SK-N-SH treated with all-trans-retinoic acid at 6 μM for 48 hours (cell line): ENCODE measurements at regions not wholly inside any gene's neighbourhood (a gene's known extent, or its start where the extent isn't known, plus 50 kb on each side); places are given as distances from the start of the nearest gene placed in this dataset.

ENCODE experiments used
- ATAC-seq: fragments of 200-7000 bp; cut with Tn5 transposase; 3 replicates; pipeline ENCODE4 v1.9.1; 2020; ENCODE audit warnings: mild to moderate bottlenecking, moderate library complexity
- ARNTL ChIP-seq: fragments of 450-650 bp; formaldehyde crosslinking; IDR thresholded peaks from 2 replicates; pipeline ENCODE4 v1.5.0; 2020; ENCODE audit warnings: low read depth, mild to moderate bottlenecking, moderate library complexity, borderline replicate concordance
- BACH2 ChIP-seq: fragments of 250-450 bp; sonication (Bioruptor Pico); IDR thresholded peaks from 2 replicates; pipeline ENCODE4 v1.9.0; 2021; ENCODE audit warnings: mild to moderate bottlenecking, borderline replicate concordance
- CSDC2 ChIP-seq: fragments of 250-450 bp; sonication (Bioruptor Pico); IDR thresholded peaks from 2 replicates; pipeline ENCODE4 v1.5.0; 2020; ENCODE audit warnings: mild to moderate bottlenecking, moderate library complexity
- GLIS3 ChIP-seq: fragments of 250-450 bp; sonication (Bioruptor Pico); IDR thresholded peaks from 2 replicates; pipeline ENCODE4 v1.5.0; 2020; ENCODE audit warnings: mild to moderate bottlenecking, moderate library complexity
- ISL1 ChIP-seq: fragments of 250-450 bp; sonication (Bioruptor Pico); IDR thresholded peaks from 2 replicates; pipeline ENCODE4 v2.1.2; 2022; ENCODE audit warnings: mild to moderate bottlenecking, moderate library complexity
- OSR1 ChIP-seq: fragments of 250-450 bp; sonication (Bioruptor Pico); IDR thresholded peaks from 2 replicates; pipeline ENCODE4 v1.8.0; 2022; ENCODE audit warnings: moderate library complexity, mild to moderate bottlenecking, inconsistent platforms
- PPARA ChIP-seq: fragments of 250-450 bp; sonication (Bioruptor Pico); IDR thresholded peaks from 2 replicates; pipeline ENCODE4 v1.5.0; 2020; ENCODE audit warnings: mild to moderate bottlenecking, borderline replicate concordance
- RARB ChIP-seq: fragments of 250-450 bp; sonication (Bioruptor Pico); IDR thresholded peaks from 2 replicates; pipeline ENCODE4 v1.8.0; 2021; ENCODE audit warnings: mild to moderate bottlenecking, moderate library complexity
- SNAI2 ChIP-seq: fragments of 250-450 bp; sonication (Bioruptor Pico); IDR thresholded peaks from 2 replicates; pipeline ENCODE4 v1.5.0; 2020; ENCODE audit warnings: mild to moderate bottlenecking, moderate library complexity
- TCF4 ChIP-seq: fragments of 250-450 bp; sonication (Bioruptor Pico); IDR thresholded peaks from 2 replicates; pipeline ENCODE4 v1.8.0; 2021; ENCODE audit warnings: mild to moderate bottlenecking, moderate library complexity, borderline replicate concordance
- TOX ChIP-seq: fragments of 250-450 bp; sonication (Bioruptor Pico); IDR thresholded peaks from 2 replicates; pipeline ENCODE4 v1.8.0; 2021; ENCODE audit warnings: mild to moderate bottlenecking, moderate library complexity, borderline replicate concordance
- ZC3H10 ChIP-seq: fragments of 250-450 bp; sonication (Bioruptor Pico); IDR thresholded peaks from 2 replicates; pipeline ENCODE4 v1.5.1; 2021; ENCODE audit warnings: mild to moderate bottlenecking, moderate library complexity
- ZFP3 ChIP-seq: fragments of 250-450 bp; sonication (Bioruptor Pico); IDR thresholded peaks from 2 replicates; pipeline ENCODE4 v1.5.0; 2020; ENCODE audit warnings: mild to moderate bottlenecking, moderate library complexity
- ZNF70 ChIP-seq: fragments of 450-650 bp; formaldehyde crosslinking; IDR thresholded peaks from 2 replicates; pipeline ENCODE4 v1.5.0; 2020; ENCODE audit warnings: mild to moderate bottlenecking, moderate library complexity
- ZNF8 ChIP-seq: fragments of 450-650 bp; formaldehyde crosslinking; IDR thresholded peaks from 2 replicates; pipeline ENCODE4 v1.5.0; 2020; ENCODE audit warnings: mild to moderate bottlenecking, moderate library complexity
- TF ChIP-seq, protein P1 (sequence below): fragments of 250-450 bp; sonication (Bioruptor Pico); IDR thresholded peaks from 2 replicates; pipeline ENCODE4 v1.8.0; 2021; ENCODE audit warnings: low read depth, mild to moderate bottlenecking, moderate library complexity, borderline replicate concordance
- TF ChIP-seq, protein P2 (sequence below): fragments of 250-450 bp; sonication (Bioruptor Pico); IDR thresholded peaks from 2 replicates; pipeline ENCODE4 v1.5.1; 2021; ENCODE audit warnings: mild to moderate bottlenecking, moderate library complexity
- TF ChIP-seq, protein P3 (sequence below): fragments of 250-450 bp; sonication (Bioruptor Pico); IDR thresholded peaks from 2 replicates; pipeline ENCODE4 v1.8.0; 2020; ENCODE audit warnings: mild to moderate bottlenecking, moderate library complexity, borderline replicate concordance
- TF ChIP-seq, protein P4 (sequence below): fragments of 250-450 bp; sonication (Bioruptor Pico); IDR thresholded peaks from 2 replicates; pipeline ENCODE4 v1.5.0; 2020; ENCODE audit warnings: mild to moderate bottlenecking, moderate library complexity
- TF ChIP-seq, protein P5 (sequence below): fragments of 250-450 bp; sonication (Bioruptor Pico); IDR thresholded peaks from 2 replicates; pipeline ENCODE4 v1.5.1; 2020; ENCODE audit warnings: low read depth, mild to moderate bottlenecking, moderate library complexity

DNA sequence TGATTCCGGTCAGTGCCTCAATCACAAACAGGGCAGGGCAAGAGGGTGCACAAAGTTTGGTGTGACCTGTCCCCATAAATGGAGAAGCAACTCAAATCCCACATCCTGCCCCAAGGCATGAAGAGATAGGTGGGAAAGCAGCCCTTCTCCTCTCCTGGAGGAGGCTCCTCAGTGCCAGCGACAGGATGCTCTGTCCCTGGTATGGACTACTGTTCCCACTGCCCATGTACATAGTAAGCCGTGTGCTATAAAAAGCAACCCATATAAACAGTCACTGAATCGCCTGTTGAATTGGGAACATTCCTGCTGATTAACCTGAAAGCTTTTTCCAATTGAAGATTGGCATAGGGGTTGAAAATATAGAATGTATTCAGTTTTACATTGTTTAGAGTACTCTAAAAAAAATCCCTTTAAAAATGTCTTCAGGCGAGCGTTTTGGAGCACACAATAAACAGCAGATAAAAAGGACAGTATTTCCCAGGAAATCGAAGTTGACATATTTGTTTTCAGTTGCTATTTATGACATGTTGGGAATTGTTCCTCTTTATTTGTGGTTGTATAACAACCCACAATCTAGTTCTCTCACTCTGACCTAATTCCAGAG, 513.9 kb downstream of the DIRAS2 start (continued):
- no peak for TF ChIP-seq RARB
- no peak for TF ChIP-seq TOX (CRISPR knock-in tag)
- TF ChIP-seq, protein P1, sequence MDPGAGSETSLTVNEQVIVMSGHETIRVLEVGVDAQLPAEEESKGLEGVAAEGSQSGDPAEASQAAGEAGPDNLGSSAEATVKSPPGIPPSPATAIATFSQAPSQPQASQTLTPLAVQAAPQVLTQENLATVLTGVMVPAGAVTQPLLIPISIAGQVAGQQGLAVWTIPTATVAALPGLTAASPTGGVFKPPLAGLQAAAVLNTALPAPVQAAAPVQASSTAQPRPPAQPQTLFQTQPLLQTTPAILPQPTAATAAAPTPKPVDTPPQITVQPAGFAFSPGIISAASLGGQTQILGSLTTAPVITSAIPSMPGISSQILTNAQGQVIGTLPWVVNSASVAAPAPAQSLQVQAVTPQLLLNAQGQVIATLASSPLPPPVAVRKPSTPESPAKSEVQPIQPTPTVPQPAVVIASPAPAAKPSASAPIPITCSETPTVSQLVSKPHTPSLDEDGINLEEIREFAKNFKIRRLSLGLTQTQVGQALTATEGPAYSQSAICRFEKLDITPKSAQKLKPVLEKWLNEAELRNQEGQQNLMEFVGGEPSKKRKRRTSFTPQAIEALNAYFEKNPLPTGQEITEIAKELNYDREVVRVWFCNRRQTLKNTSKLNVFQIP (CRISPR knock-in tag) = no peak
- TF ChIP-seq, protein P2, sequence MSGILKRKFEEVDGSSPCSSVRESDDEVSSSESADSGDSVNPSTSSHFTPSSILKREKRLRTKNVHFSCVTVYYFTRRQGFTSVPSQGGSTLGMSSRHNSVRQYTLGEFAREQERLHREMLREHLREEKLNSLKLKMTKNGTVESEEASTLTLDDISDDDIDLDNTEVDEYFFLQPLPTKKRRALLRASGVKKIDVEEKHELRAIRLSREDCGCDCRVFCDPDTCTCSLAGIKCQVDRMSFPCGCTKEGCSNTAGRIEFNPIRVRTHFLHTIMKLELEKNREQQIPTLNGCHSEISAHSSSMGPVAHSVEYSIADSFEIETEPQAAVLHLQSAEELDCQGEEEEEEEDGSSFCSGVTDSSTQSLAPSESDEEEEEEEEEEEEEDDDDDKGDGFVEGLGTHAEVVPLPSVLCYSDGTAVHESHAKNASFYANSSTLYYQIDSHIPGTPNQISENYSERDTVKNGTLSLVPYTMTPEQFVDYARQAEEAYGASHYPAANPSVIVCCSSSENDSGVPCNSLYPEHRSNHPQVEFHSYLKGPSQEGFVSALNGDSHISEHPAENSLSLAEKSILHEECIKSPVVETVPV (CRISPR knock-in tag) = no peak
- no peak for TF ChIP-seq ARNTL
- TF ChIP-seq SNAI2 (CRISPR knock-in tag) = no peak
- TF ChIP-seq ZNF8 = no peak
- TF ChIP-seq ZFP3 (CRISPR knock-in tag) = no peak
- TF ChIP-seq ZC3H10 (CRISPR knock-in tag) = no peak

DNA sequence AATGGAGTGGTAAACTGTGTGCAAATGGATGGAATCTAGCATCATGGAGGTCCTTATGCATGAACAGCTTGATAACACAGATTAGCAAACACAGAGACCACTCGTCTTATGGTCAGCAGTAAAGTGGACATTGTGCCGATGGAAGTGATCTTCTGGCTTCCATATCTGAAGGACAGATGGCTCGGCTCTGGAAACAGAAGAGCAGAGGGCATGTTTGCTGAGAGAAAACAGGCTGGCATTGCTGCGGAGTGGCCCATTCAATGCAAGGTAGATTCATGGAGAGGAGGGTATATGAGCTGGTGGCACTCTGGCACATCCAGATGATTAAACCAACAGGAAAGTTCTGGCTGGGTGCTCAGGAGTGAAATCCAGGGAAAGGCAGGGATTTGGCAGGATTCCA, 513.2 kb downstream of the DIRAS2 start:
- no peak for ATAC-seq
- TF ChIP-seq ZFP3 (CRISPR knock-in tag) (no peak), SNAI2 (CRISPR knock-in tag) (no peak), ZC3H10 (CRISPR knock-in tag) (no peak), GLIS3 (no peak), ZNF70 (CRISPR knock-in tag) (no peak), ZNF8 (no peak)

DNA sequence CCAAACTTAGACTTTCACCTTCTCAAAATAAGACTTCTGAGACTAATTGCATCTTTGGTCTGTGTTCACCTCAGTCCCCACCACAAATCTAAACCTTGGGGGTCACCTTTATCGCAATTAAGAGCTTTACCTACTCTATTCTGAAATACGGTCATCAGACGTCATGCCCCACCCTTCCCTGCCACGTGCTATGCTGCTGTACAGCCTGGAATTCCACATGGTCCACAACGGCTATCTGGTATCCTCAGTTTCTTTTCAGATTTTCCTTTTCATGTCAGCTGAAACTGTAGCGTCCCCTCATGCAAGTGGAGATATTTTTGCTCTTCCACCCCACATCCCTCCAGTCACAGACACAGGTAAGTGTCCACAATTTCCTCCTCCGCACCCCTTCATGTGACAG, 511.1 kb downstream of the DIRAS2 start:
- ATAC-seq = no peak
- TF ChIP-seq CSDC2 (CRISPR knock-in tag) = no peak
- TF ChIP-seq SNAI2 (CRISPR knock-in tag) = no peak
- TF ChIP-seq, protein P3, sequence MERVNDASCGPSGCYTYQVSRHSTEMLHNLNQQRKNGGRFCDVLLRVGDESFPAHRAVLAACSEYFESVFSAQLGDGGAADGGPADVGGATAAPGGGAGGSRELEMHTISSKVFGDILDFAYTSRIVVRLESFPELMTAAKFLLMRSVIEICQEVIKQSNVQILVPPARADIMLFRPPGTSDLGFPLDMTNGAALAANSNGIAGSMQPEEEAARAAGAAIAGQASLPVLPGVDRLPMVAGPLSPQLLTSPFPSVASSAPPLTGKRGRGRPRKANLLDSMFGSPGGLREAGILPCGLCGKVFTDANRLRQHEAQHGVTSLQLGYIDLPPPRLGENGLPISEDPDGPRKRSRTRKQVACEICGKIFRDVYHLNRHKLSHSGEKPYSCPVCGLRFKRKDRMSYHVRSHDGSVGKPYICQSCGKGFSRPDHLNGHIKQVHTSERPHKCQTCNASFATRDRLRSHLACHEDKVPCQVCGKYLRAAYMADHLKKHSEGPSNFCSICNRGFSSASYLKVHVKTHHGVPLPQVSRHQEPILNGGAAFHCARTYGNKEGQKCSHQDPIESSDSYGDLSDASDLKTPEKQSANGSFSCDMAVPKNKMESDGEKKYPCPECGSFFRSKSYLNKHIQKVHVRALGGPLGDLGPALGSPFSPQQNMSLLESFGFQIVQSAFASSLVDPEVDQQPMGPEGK (CRISPR knock-in tag) = no peak
- no peak for TF ChIP-seq ZC3H10 (CRISPR knock-in tag)
- no peak for TF ChIP-seq ZFP3 (CRISPR knock-in tag)
- TF ChIP-seq, protein P4, sequence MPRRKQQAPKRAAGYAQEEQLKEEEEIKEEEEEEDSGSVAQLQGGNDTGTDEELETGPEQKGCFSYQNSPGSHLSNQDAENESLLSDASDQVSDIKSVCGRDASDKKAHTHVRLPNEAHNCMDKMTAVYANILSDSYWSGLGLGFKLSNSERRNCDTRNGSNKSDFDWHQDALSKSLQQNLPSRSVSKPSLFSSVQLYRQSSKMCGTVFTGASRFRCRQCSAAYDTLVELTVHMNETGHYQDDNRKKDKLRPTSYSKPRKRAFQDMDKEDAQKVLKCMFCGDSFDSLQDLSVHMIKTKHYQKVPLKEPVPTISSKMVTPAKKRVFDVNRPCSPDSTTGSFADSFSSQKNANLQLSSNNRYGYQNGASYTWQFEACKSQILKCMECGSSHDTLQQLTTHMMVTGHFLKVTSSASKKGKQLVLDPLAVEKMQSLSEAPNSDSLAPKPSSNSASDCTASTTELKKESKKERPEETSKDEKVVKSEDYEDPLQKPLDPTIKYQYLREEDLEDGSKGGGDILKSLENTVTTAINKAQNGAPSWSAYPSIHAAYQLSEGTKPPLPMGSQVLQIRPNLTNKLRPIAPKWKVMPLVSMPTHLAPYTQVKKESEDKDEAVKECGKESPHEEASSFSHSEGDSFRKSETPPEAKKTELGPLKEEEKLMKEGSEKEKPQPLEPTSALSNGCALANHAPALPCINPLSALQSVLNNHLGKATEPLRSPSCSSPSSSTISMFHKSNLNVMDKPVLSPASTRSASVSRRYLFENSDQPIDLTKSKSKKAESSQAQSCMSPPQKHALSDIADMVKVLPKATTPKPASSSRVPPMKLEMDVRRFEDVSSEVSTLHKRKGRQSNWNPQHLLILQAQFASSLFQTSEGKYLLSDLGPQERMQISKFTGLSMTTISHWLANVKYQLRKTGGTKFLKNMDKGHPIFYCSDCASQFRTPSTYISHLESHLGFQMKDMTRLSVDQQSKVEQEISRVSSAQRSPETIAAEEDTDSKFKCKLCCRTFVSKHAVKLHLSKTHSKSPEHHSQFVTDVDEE (CRISPR knock-in tag) = no peak
- no peak for TF ChIP-seq ARNTL
- TF ChIP-seq, protein P5, sequence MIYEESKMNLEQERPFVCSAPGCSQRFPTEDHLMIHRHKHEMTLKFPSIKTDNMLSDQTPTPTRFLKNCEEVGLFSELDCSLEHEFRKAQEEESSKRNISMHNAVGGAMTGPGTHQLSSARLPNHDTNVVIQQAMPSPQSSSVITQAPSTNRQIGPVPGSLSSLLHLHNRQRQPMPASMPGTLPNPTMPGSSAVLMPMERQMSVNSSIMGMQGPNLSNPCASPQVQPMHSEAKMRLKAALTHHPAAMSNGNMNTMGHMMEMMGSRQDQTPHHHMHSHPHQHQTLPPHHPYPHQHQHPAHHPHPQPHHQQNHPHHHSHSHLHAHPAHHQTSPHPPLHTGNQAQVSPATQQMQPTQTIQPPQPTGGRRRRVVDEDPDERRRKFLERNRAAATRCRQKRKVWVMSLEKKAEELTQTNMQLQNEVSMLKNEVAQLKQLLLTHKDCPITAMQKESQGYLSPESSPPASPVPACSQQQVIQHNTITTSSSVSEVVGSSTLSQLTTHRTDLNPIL (CRISPR knock-in tag) = no peak
- TF ChIP-seq OSR1 (CRISPR knock-in tag) = no peak
- TF ChIP-seq, protein P2 (CRISPR knock-in tag) = no peak
- TF ChIP-seq BACH2 (CRISPR knock-in tag) = no peak
- no peak for TF ChIP-seq ISL1 (CRISPR knock-in tag)
- TF ChIP-seq, protein P1 (CRISPR knock-in tag) = no peak
- TF ChIP-seq ZNF70 (CRISPR knock-in tag) = no peak
- TF ChIP-seq GLIS3 = no peak
- TF ChIP-seq PPARA (CRISPR knock-in tag) = no peak
- no peak for TF ChIP-seq TCF4
- TF ChIP-seq, all 23 proteins: peak for 0
